ENCODE measurements at regions not wholly inside any gene's neighbourhood (a gene's known extent, or its start where the extent isn't known, plus 50 kb on each side); places are given as distances from the start of the nearest gene placed in this dataset.

DNA sequence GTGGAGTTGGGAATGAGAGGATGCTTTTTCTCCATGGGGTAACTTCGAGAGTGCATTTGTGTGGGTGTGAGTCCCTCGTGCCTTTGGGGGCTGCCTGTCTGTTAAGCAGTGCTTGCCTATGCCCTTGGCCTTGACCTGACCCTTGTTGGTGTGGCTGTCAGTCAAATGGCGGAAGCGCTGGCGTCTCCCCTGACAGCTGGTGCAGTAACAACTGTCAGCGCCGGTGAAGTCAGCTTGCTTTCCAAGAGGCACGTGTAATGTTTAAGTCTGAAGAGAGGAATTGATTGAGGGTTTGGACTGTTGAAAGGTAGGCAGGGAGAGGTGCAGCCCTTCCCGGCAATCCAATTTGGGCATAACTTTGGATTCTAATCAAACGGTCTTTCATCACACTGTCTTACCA is 211.3 kb downstream of the AACS start:
- DNase-seq, result no peak

DNA sequence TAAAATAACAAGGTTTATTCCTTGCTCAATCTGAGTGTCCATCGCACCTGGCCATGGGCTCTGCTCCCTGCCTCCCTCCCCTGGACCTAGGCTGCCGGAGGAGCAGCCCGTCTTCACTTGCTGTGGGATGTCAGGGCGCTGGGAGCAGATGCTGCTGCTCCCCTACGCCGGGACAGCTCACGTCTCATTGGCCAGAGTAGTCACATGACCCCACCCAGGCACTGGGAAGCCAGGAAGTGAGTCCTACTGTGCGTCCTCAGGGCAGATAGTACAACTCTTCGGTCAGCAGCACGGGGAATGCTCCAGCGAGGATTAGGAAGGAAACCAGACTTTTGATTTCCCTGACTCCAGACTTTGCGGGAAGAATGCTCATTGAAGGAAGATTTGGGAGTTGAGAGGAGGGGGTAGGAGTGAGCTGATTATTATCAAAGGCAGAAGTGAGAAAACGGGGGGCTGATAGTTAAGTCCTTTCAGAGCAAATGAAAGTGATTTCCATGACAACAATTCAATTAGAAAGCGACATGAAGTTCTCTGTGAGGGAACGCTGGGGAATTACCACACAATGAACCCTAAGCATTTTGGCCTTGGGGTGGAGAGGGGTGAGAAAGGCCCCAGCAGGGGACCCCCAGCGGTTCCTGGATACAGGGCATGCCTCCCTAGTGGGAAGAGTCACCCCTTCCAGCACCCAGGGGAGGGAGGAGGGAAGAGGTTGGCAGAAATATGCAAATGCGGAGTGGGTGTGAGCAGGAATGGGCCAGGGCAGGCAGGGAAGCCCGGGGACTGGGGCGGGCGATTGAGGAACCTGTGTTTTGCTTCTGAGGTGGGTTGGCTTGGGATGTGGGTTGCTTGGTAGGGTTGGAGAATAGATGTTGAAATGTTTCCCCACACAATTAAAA is 215.5 kb downstream of the AACS start:
- DNase-seq, result no peak

DNA sequence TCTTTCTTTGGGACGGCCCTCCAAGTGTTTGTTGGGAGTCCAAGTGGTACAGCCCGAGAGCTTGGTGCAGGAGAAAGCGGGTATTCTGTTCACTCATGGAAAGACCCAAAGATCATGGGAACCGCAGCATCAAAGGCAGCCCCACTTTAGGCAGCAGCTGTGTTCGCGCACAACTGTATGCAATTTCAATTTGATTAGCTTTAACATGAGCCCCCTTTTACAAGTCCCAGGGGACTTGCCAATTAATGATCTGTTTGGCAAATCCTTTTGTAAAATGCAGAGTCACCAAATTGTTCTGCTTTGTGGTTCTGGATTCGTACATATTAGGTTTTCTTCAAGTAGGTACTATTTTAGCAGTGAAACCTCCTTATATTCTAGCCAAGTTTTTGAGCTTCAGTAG is 217.7 kb downstream of the AACS start:
- no peak for DNase-seq

DNA sequence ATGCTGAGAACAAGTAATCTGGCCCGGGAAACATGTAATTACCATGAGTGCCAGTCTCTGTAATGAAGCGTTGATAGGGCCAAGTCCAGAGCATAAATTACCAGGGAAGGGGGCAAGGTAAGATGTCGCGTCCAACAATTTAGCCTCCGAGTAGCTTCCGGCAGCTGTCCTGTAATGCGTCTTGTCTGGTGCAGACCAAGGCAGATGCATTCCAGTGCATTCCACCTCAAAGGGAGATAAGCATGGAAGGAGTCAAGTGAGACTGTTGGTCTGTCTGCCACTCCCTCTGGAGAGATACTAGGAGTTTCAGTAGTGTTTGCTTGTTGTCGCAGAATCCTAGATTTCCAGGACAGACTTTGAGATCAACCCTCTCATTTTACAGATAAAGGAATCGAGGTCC is 218.3 kb downstream of the AACS start:
- DNase-seq, result no peak

DNA sequence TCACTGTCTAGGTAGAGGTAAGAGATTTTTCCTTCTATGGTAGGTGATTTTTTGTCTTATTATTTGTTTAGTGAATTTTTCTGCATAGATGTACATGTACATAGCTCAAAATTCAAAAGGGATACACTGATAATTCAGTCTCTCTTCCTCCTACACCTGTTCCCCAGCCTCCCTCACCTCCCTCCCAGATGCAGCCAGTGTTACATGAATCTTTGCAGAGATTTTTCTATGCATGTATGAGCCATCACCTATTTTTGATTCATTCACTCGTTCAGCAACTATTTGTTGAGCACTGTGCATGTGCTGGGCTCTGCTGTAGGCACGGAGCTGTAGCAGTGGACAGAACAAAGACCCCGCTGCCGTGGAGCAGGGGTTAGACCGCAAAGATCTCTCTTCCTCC is 218.9 kb downstream of the AACS start:
- no peak for DNase-seq

DNA sequence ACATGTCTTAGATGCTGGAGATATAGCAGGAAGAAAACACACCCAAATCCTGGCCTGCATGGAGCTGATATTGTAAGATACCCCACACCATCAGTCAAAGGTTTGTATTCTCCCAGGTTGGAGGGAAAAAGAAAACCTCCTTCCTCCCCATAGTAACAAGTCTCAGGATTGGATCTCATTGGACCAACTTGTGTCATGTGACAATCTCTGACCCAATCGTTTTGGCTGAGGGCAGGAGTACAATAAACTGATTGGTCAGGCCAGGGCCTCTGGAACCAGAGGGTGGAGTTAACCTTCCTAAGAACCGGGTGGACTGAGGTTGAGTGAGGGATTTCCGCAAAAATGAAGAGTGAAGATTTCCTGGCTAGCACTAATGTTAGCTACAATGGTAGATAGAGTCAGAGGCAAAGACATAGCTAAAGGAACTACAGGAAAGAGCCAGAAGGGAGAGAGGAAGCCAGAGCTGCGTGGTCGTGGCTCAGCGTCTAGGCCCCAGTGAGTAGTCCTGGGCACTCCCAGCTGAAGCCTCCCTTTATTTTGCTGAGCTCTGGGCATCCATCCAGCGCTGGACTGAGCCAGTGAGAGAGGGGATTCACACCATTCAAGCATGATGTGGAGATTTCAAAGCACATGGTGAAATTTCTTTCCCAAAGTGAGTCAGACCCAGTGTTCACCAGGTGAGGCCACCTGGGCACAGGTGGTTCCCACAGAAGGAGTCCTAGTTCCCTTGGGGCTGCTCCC is 219.9 kb downstream of the AACS start:
- no peak for DNase-seq

DNA sequence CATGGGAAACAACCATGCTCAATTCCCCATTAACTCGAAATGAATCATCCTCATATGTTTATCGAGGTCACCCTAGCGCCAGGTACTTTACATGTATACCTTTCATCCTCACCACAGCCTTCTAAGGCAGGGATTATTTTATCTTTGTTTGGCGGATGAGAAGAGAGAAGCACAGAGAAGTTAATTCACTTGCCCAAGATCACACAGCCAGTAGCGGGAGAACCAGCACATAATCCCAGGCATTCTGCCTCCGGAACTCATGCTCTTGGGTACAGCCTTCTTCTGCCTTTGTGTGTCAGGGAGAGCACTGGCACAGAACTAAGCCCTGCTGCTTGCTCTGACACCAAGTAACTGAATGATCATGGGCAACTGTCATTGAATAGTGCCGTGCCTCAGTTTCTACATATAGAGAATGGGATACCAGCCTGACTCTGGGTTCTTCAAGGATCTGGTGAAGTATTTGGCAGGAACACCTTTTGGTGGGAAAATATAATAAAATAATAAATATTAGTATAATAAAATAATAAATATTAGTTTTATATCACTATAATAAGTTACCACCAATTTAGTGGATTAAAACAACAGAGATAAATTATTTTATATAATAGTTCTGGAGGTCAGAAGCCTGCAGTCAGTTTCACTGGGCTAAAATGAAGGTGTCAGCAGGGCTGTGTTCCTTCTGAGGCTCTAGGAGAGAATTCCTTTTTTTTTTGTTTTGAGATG is 220.9 kb downstream of the AACS start:
- DNase-seq, result no peak

DNA sequence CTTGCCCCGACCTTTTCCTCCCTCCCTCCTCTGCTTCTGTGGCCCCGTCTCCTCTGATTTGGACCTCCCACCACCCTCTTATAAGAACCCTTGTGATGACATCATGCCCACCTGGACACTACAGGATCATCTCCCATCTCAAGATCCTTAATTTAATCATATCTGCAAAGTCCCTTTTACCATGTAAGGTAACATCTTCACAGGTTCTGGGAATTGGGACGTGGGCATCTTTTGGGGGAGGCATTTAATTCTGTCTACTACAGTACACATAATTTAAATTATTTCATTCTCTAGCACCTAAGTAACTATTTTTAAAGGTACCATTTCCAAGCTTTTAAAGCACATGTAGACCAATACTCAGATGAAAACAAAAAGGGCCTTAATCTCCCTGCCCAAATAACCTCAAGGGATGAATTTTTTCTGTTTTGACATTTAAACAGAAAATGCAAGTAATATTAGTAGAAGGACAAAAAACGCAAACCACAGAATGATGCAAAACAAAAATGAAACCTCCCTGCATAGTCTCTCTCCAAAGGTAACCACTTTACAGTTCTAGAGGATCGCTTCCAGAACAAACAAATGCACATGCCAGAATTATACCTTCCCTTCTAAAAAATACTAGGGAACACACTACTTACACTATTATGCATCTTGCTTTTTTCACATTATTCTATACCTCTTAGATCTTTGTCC is 222.1 kb downstream of the AACS start:
- DNase-seq, result no peak

DNA sequence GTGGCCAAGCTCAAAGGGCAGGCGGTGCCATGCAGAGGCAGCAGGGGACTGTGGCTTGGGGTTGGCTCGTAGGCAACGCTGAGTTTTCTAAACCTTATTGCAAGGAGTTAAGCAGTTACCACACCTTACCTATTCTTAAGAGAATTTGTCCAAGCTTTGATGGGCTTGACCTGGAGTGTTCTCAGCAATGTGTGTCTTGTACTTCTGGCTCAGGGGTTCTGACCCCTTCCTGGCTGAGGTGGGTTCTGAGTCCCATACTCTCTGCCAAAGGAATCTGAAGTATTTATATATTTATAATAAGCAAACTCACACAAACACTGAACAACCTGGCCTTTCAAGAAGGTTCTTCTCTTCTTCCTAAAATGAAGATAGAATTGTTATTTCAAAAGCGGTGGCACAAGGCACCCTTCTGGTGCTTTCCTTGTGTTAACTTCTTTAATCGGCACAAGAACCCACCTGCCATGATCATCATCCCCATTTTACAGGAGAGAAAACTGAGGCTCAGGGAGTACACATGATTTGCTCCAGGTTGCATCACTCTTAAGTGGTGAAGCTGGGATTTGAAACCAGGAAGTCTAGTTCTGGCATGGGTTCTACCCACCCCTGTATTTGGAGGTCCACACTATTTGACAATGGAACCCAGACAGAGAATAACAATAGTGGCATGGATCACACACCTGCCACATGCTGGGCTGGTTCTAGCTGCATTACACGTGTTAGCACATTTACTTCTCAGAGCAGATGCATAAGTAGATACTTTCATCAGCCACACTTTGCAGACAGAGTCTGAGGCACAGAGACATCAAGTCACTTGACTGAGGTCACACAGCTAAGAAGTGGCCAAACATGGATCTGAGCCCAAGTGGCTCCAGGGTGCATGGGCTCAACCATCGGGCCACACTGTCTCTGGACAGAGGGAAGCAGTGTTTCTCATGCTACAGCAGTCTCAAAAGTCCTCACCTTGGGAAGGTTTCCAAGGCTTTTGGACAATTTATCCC is 224.0 kb downstream of the AACS start:
- DNase-seq, result no peak

DNA sequence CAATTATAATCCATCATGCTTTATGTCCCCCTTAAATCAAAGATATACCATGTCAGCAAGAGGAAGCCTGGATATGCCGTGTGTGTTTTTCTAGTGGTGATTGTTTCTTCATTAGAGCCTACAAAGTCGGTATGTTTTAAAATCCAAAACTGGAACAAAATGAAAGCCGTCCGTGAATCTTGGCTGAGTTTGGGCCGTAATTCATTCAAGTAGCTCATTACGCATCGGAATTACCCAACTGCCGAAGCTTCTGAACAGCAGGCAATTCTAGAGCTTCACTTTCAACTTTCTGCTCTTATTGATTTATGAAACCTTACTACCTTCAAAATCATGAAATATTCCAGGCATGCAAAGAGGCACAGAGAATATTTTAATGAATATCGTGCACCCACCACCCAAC is 224.7 kb downstream of the AACS start:
- DNase-seq, result no peak

DNA sequence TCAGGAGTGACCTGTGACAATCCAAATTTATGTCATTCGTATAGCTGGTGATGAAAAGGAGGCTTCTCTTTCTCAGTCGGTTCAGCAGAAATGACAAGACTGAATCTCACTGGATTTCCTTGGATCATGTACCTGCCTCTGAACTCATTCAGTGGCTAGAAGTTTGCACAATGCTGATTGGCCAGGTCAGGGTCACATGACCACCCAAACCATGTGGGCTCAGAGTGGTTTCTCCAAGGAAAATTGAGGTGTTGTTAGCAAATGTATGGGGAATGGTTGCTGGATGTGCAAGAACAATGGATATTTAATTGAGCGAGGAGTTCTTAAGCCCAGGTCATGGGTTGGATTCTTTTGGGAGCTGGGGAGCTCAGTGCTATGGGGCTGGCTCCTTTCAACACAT is 227.5 kb downstream of the AACS start:
- no peak for DNase-seq

DNA sequence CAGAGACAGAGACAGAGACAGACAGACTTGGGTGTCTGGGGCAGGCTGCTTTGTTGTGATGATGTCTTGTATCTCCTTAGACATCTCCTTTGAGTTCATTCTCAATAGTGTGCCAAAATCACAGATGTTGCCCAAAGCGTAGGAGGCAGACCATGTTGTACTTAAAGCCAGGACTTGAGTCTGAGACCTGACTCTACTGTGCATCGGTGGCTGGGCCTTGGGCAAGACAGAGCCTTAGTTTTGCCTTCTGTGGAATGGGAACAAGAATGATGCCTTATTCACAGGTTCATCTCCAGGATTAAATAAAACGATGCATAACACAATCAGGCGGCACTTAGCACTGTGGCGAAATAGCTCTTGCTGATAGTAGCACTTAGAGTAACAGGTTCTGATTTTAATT is 230.3 kb downstream of the AACS start:
- DNase-seq, result no peak

DNA sequence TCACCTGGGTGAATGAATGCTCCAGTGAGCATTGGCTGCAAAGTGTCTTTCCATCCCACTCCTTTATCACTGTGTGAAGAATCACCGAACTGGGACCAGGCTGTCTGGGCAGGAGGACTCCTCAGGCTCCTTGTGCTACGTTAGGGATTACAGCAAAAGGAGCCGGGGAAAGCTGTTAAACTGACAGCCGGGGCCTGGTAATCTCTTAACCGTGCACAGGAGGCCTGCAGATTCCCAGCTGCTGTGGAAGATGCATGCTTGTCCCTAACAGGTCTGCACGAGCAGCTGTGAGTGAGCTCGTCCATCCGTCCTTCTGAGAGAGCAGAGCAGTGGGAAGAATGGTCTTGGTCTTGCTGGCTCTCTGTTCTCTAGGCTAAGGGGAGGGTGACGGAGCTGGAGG is 231.5 kb downstream of the AACS start:
- no peak for DNase-seq

DNA sequence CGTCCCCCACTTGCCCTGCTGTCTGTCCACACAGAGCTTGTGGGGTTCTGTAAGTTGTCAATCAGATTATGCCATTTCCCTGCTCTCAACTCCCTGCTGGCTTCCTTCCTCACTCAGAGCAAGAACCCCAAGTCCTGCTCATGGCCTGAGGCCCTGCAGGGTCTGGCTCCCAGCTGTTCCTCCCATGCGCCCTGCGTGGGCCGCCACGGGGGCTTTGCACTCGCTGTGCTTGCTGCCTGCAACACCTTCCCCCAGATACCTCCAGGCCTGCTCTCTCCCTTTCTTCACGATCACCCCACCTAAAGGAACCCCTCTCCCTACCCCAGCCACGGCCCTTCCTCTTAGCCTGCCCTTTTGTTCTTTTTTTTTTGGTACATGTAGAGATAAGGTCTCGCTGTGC is 234.6 kb downstream of the AACS start:
- no peak for DNase-seq

DNA sequence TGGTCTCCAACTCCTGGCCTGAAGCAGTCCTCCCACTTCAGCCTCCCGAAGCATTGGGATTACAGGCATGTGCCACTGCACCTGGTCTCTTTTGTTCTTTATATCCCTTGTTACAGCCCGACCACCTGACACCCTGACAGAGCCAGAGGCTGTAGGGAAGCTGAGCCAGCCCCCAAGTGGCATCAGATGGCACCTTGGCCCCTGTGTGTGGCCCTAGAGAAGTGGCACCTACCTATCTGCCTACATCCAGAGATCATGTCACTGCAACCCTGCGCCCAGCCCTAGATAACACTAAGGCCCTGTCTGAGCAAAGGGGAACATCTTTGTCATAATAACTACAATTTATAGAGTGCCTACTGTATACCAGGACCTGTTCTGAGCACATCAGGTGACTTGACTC is 235.0 kb downstream of the AACS start:
- DNase-seq, result no peak

DNA sequence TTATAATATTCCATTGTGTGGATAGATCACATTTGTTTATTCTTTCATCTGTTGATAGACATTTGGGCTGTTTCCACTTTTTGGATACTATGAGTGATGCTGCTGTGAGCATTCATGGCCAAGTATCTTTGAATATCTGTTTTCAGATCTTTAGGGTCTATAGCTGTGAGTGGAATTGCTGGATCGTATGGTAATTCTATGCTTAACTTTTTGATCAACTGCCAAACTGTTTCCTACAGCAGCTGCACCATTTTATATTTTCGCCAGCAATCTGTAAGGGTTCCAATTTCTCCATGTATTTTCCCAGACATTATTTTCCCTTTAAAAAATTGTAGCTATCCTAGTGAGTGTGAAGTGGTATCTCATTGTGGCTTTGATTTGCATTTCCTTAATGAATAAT is 238.1 kb downstream of the AACS start:
- DNase-seq, result no peak

DNA sequence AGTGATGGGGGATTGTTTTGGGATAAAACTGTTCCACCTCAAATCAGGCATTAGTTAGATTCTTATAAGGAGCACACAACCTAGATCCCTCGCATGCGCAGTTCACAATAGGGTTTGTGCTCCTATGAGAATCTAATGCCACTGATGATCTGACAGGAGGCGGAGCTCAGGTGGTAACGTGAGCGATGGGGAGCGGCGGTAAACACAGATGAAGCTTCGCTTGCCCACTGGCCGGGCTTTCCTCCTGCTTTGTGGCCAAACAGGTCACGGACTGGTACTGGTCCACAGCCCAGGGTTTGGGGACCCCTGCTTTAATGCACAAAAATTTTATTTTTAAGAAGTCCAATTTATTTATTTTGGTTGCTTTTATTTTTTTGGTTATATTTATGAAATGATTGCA is 238.8 kb downstream of the AACS start:
- DNase-seq, result no peak

DNA sequence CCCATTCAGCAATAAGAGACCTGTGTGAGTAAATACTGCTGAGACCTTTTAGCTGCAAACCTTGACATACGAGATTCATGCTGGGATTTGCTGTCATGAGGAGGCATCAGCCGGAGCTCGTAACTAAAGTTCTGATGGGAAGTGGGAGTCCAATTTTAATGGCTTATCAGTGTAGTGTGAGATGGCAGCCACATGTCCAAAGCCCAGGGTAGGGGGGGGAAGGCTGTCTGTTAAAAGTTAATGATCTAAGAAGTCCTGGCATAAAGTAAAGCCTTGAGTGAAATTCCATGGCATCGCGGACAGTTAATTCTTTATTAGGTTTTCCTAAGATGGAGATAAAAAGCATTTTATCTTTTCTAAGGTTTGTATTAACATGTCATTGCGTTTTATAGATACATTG is 240.0 kb downstream of the AACS start:
- DNase-seq, result no peak

DNA sequence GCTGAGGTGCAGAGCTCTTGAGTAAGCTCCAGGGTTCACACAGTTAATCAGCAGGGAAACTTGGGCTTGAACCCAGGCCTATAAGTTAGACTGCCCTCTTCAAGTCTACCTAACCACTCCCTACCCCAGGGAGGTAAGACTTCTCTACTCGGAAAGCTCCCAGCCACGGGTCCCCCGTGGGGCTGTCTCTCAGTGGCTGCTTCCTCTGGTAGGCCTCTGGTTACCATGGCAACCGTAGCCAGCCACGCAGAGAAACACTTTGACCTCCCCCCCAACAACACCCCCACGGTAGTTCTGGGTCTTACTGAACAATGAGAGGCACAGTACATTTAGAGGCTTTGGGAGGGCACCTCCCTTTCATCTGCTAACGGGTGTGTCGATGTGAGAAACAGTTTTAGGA is 245.2 kb downstream of the AACS start:
- no peak for DNase-seq

DNA sequence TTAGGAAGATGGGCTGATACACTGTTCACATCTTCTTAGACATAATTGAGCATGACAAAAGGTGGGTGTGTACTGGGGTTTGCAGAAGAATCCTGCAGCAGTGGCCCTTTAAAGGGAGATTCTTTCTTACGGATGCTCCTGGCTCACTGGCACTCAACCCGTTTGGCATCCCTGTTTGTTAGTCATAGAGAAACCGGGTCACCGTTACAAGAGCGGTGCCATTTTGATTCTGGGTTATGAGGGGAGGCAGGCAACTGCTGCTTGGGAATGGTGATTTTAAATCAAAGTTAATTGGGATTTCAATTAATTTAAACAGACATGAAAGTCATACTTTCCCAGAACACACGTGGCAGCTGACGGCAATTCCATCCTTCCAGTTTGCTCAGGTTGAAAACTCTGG is 245.8 kb downstream of the AACS start:
- no peak for DNase-seq

DNA sequence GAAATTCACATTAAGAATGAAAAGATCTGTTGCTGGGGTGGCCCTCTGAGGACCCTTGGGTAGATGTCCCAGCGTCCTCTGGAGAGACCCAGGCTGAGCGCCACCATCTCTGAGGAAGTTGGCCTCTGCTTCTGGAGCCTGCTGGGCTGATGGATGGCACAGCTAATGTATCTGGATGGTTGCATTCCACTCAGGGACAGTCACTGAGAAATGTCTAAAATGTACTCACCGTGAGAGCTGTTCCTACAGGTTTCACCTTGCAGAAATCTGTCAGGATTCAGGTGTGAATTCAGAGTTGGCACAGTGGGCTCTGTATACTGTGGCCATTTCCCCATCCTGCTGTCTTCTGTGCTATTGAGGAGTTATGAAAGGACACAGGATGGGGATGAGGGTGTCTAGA is 247.2 kb downstream of the AACS start:
- DNase-seq, result no peak

Data from DMS79 (cell line).